GM12872 (cell line): ENCODE measurements at regions not wholly inside any gene's neighbourhood (a gene's known extent, or its start where the extent isn't known, plus 50 kb on each side); places are given as distances from the start of the nearest gene placed in this dataset.

Experiments
- TF ChIP-seq, protein P1 (sequence below): IDR thresholded peaks from 3 replicates; pipeline ENCODE4 v1.5.1; 2011; ENCODE audit warnings: low read depth, mild to moderate bottlenecking, low read length, moderate library complexity; ENCODE audit not compliant: insufficient read depth

DNA sequence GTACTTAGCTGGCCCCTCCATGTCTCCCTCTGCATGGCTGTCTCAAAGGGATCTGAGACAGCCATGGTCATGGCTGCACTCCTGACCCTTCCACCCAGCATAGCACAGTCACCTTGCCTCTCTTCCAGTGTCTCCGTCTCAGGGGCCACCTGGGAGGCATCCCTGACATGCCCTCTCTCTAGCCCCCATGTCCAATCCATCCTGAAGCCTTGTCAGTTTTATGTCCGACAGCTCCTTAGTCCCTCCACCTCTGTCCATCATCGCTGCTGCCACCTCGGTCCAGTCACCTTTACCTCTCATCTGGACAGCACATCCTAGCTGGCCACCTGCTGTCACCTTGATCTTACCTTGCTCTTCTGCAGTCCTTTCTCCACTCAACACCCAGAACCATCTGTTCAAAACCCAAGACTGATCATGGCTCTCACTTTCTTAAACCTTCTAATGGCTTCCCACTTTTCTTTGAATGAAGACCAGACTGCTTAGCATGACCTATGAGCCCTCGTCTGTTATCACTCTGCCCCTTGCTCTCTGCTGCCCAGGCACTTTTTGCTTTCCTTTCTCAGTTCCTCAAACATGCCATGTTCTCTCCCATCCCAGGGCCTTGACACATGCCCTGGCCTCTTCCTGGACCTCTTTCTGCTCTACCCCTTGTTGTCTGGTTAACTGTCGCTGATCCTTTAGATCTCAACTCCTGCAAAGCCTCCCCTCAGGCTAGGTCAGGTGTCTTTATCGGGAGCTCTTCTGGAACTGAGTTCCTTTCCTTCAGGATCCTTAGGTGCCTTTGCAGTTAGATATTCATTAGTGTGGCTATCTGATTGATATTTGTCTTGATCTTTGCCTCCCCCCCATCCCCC, 181.8 kb upstream of the PITX1 start:
- TF ChIP-seq, protein P1, sequence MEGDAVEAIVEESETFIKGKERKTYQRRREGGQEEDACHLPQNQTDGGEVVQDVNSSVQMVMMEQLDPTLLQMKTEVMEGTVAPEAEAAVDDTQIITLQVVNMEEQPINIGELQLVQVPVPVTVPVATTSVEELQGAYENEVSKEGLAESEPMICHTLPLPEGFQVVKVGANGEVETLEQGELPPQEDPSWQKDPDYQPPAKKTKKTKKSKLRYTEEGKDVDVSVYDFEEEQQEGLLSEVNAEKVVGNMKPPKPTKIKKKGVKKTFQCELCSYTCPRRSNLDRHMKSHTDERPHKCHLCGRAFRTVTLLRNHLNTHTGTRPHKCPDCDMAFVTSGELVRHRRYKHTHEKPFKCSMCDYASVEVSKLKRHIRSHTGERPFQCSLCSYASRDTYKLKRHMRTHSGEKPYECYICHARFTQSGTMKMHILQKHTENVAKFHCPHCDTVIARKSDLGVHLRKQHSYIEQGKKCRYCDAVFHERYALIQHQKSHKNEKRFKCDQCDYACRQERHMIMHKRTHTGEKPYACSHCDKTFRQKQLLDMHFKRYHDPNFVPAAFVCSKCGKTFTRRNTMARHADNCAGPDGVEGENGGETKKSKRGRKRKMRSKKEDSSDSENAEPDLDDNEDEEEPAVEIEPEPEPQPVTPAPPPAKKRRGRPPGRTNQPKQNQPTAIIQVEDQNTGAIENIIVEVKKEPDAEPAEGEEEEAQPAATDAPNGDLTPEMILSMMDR, result no peak

GRCh38 chr5:135214897-135215616, 181.0 kb upstream of the PITX1 start:
- TF ChIP-seq, protein P1, result no peak

DNA sequence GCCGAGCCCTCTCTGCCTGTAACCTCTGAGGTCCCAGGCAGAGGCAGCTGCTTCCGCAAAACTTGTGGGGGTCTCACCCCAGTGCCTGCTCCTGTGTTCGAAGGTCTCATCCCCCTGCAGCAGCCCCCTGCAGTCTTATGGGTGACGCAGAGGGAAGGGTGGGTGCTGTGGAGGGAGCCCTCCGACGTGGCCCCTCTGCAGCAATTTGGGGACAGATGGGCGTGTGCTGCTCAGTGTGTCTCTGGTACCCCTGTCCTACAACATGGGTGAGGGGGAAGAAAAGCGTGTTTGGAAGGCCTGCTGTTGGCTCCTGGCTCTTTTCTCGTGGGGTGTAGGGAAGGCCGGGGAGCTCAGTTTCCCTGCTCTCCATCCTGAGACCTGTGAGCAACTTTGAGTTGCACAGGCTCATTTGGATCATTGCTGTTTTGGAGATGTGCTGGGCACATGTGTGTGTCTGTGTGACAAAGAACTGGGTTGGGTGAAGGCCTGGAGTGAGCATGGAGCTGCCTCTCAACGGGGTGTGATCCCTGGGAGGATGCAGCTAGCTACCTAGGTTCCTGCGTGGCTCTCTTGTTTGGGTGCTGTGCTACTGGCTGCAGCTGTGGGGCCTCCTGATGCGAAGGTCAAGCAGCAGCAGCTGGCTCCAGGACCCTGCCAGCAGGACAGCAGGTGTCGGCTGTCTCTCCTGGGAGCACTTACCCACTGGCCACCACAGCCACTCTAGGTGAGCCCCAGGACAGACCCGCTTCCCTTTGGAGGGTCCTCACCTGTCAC, 179.6 kb upstream of the PITX1 start:
- TF ChIP-seq, protein P1, result no peak

GRCh38 chr5:135213027-135213386, 179.0 kb upstream of the PITX1 start:
- TF ChIP-seq, protein P1, result no peak

GRCh38 chr5:135212361-135213026, 178.5 kb upstream of the PITX1 start:
- TF ChIP-seq, protein P1, result no peak

DNA sequence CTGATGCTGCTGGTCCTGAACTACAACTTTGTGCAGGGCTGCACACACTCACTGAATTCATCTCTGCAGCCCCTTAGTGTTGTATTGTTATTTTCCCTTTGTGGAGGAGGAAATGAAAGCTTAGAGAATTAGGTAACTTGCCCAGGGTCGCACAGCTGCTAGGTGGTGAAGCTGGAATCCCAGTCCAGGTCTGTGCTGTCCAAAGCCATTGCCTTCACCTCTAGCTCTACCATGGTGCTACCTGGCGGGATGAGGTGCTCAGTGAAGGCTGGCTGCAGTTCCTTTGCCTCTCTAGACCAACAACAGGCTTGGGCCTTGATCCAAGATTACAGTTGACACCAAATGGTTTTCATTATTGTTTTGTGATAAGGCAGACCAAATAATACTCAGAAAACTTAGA, 177.8 kb upstream of the PITX1 start:
- TF ChIP-seq, protein P1, result no peak
